Panc1 (cell line): ENCODE measurements at regions not wholly inside any gene's neighbourhood (a gene's known extent, or its start where the extent isn't known, plus 50 kb on each side); places are given as distances from the start of the nearest gene placed in this dataset.

Source experiments
- ATAC-seq: fragments of 200-7000 bp; cut with Tn5 transposase; 2 replicates; pipeline ENCODE4 v1.9.1; 2020; ENCODE audit warnings: mild to moderate bottlenecking, moderate library complexity
- BruUV-seq: library from RNA; stranded (reverse); fragments of 400-500 nt; replicated peaks from 2 replicates; lab custom pipeline; 2021; lab: Mats Ljungman, UMichigan
- CTCF ChIA-PET: fragments of 300-600 bp; sonication (Branson Sonifier 250); formaldehyde crosslinking; loops from one replicate; lab custom pipeline; 2022; ENCODE audit warnings: antibody characterized with exemption; lab: Charles Lee
- POLR2A ChIA-PET: fragments of 300-600 bp; sonication (Branson Sonifier 250); formaldehyde crosslinking; loops from one replicate; lab custom pipeline; 2022; ENCODE audit warnings: antibody characterized with exemption; lab: Charles Lee
- DNase-seq: peaks from one replicate; pipeline ENCODE4 v3.0.0-alpha.2; 2010; ENCODE audit warnings: low read depth, low spot score
- H3K27ac ChIP-seq: 2 replicates; pipeline ENCODE4 v1.5.1; 2011; ENCODE audit warnings: mild to moderate bottlenecking, low read length, inconsistent platforms
- H3K27me3 ChIP-seq: fragments of 200-500 bp; sonication (Bioruptor generic); 2 replicates; pipeline ENCODE4 v1.6.0; 2014; ENCODE audit warnings: low read length, inconsistent platforms; ENCODE audit not compliant: control insufficient read depth, insufficient read depth
- H3K36me3 ChIP-seq: fragments of 200-500 bp; sonication (Bioruptor generic); 2 replicates; pipeline ENCODE4 v1.5.1; 2014; ENCODE audit warnings: inconsistent platforms, mild to moderate bottlenecking, low read length, moderate library complexity; ENCODE audit not compliant: control insufficient read depth, insufficient read depth
- H3K4me1 ChIP-seq: 2 replicates; pipeline ENCODE4 v1.5.1; 2011; ENCODE audit warnings: inconsistent platforms, mild to moderate bottlenecking, low read length, moderate library complexity; ENCODE audit not compliant: control insufficient read depth, insufficient read depth
- H3K4me3 ChIP-seq, 2 experiments: 2 replicates each; pipeline ENCODE4 v1.5.1; 2011 to 2012; ENCODE audit warnings: low read depth in 2 of 2, low read length in 2 of 2, mild to moderate bottlenecking in 2 of 2, inconsistent platforms in 1 of 2, moderate library complexity in 1 of 2
- H3K9me3 ChIP-seq: fragments of 200-500 bp; sonication (Bioruptor generic); 2 replicates; pipeline ENCODE4 v1.5.1; 2014; ENCODE audit warnings: low read depth, mild to moderate bottlenecking, inconsistent platforms, low read length, moderate library complexity; ENCODE audit not compliant: control insufficient read depth, insufficient read depth
- CTCF ChIP-seq: fragments of 450-650 bp; IDR thresholded peaks from 2 replicates; pipeline ENCODE4 v1.5.1; 2017; ENCODE audit warnings: mild to moderate bottlenecking
- POLR2AphosphoS5 ChIP-seq: IDR thresholded peaks from 2 replicates; pipeline ENCODE4 v1.6.1; 2012; ENCODE audit warnings: mild to moderate bottlenecking, low read depth, low read length, moderate library complexity
- REST ChIP-seq, 2 experiments: IDR thresholded peaks; 2 replicates each; pipeline ENCODE4 v1.6.1; 2011 to 2012; ENCODE audit warnings: low read depth in 2 of 2, control low read depth in 1 of 2, low read length in 1 of 2, mild to moderate bottlenecking in 1 of 2, moderate library complexity in 1 of 2; ENCODE audit not compliant: insufficient read depth in 1 of 2
- SIN3A ChIP-seq: IDR thresholded peaks from 2 replicates; pipeline ENCODE4 v1.6.1; 2012; ENCODE audit warnings: low read depth, mild to moderate bottlenecking, low read length, moderate library complexity, borderline replicate concordance; ENCODE audit not compliant: insufficient read depth
- TCF7L2 ChIP-seq: IDR thresholded peaks from 2 replicates; pipeline ENCODE4 v1.6.1; 2011; ENCODE audit warnings: mild to moderate bottlenecking, low read depth, low read length, inconsistent platforms
- in situ Hi-C: cut with HindIII; loops from 2 replicates; pipeline ENCODE4 v1.10.0; 2016; ENCODE audit warnings: low sequenced_read_pairs, low pct_unique_long_range_greater_than_20kb
- intact Hi-C: fragments of 100-400 bp; cut with micrococcal nuclease; formaldehyde crosslinking; loops from one replicate; pipeline ENCODE4 v1.10.0; 2022; ENCODE audit not compliant: unreplicated experiment

- Histone ChIP-seq H3K27me3 (no peaks in the 10 kb centered on the region), H3K36me3 (no peaks in the 10 kb centered on the region), H3K4me1 (no peaks in the 10 kb centered on the region), H3K9me3 (no peaks in the 10 kb centered on the region), H3K27ac (no peak overlapping the region), H3K4me3 (no peak overlapping the region)
- no peak for DNase-seq
- intact Hi-C loops (no loop called here), in situ Hi-C loops (no loop called here)
- POLR2A ChIA-PET: no interaction called here
- CTCF ChIA-PET: no interaction called here
- TF ChIP-seq REST (IDR thresholded peaks at IDR 0.05; ENCODE audit: insufficient read depth in 1 of 2, low read depth in 2 of 2, low read length in 1 of 2): no peak
- TF ChIP-seq CTCF: no peak
- TF ChIP-seq TCF7L2: no peak
- no peak for TF ChIP-seq POLR2AphosphoS5
- TF ChIP-seq SIN3A: no peak
- ATAC-seq: no peak
- BruUV-seq: no TSS peak
Measured at GRCh38 chr11:97229936-97230335, 840.1 kb downstream of the JRKL start.

- Histone ChIP-seq H3K27me3 (no peaks in the 10 kb centered on the region), H3K36me3 (no peaks in the 10 kb centered on the region), H3K4me3 (no peak overlapping the region), H3K27ac (no peak overlapping the region), H3K9me3 (no peaks in the 10 kb centered on the region), H3K4me1 (no peaks in the 10 kb centered on the region)
- ATAC-seq: no peak
- in situ Hi-C loops (no loop called here), intact Hi-C loops (no loop called here)
- BruUV-seq: no TSS peak
- ChIA-PET CTCF (no interaction called here), POLR2A (no interaction called here)
- no peak for TF ChIP-seq REST (IDR thresholded peaks at IDR 0.05; ENCODE audit: insufficient read depth in 1 of 2, low read depth in 2 of 2, low read length in 1 of 2)
- no peak for TF ChIP-seq CTCF
- no peak for TF ChIP-seq TCF7L2
- DNase-seq: no peak
Measured at GRCh38 chr11:97231231-97231630, 841.4 kb downstream of the JRKL start.
